Skeletal muscle tissue (tissue), 3 donors: ENCODE measurements at regions not wholly inside any gene's neighbourhood (a gene's known extent, or its start where the extent isn't known, plus 50 kb on each side); places are given as distances from the start of the nearest gene placed in this dataset.

Experiments used
- H3K27ac ChIP-seq: one replicate; pipeline ENCODE4 v1.7.0; 2013; ENCODE audit warnings: mild to moderate bottlenecking, low read depth, low read length, inconsistent platforms
- H3K27me3 ChIP-seq, 3 donors: one replicate each; pipeline ENCODE4 v1.7.0; 2013; ENCODE audit warnings: low read length in 3 of 3; ENCODE audit not compliant: control insufficient read depth in 3 of 3, insufficient read depth in 3 of 3
- H3K36me3 ChIP-seq, 3 donors: one replicate each; pipeline ENCODE4 v1.7.0; 2013; ENCODE audit warnings: low read length in 3 of 3; ENCODE audit not compliant: control insufficient read depth in 3 of 3, insufficient read depth in 3 of 3
- H3K4me1 ChIP-seq, 3 donors: one replicate each; pipeline ENCODE4 v1.7.0; 2013; ENCODE audit warnings: low read length in 3 of 3, mild to moderate bottlenecking in 3 of 3; ENCODE audit not compliant: control insufficient read depth in 3 of 3, insufficient read depth in 3 of 3
- H3K4me3 ChIP-seq, 3 donors: one replicate each; pipeline ENCODE4 v1.7.0; 2013; ENCODE audit warnings: low read length in 3 of 3
- H3K9ac ChIP-seq, 3 donors: one replicate each; pipeline ENCODE4 v1.7.0; 2013; ENCODE audit warnings: low read length in 3 of 3, mild to moderate bottlenecking in 3 of 3, moderate library complexity in 2 of 3, low read depth in 1 of 3
- H3K9me3 ChIP-seq, 3 donors: one replicate each; pipeline ENCODE4 v1.7.0; 2013; ENCODE audit warnings: low read length in 3 of 3; ENCODE audit not compliant: control insufficient read depth in 3 of 3
- donor health status: Osteomylitis.

- Histone ChIP-seq H3K4me1 (no peaks in the 10 kb centered on the region), H3K9me3 (no peaks in the 10 kb centered on the region), H3K9ac (no peak overlapping the region), H3K27me3 (no peaks in the 10 kb centered on the region), H3K4me3 (no peak overlapping the region), H3K27ac (no peak overlapping the region), H3K36me3 (no peaks in the 10 kb centered on the region)
Observed at GRCh38 chr5:120361941-120362340, 102.2 kb upstream of the PRR16 start.

- Histone ChIP-seq H3K4me3 (no peak overlapping the region), H3K9ac (no peak overlapping the region), H3K27ac (no peak overlapping the region), H3K9me3 (no peaks in the 10 kb centered on the region), H3K36me3 (no peaks in the 10 kb centered on the region), H3K27me3 (no peaks in the 10 kb centered on the region), H3K4me1 (no peaks in the 10 kb centered on the region)
Observed at GRCh38 chr5:120362426-120362825, 101.7 kb upstream of the PRR16 start.

GRCh38 chr5:120365656-120366446 is 98.2 kb upstream of the PRR16 start:
- Histone ChIP-seq H3K27ac (no peak overlapping the region), H3K9me3 (peaks cover 0 to 5% (median 3%) of the 10 kb centered on the region in 3 donors), H3K36me3 (no peaks in the 10 kb centered on the region), H3K4me3 (no peak overlapping the region), H3K9ac (no peak overlapping the region), H3K27me3 (no peaks in the 10 kb centered on the region), H3K4me1 (no peaks in the 10 kb centered on the region)

- Histone ChIP-seq H3K27me3 (no peaks in the 10 kb centered on the region), H3K9me3 (peaks cover 0 to 5% (median 3%) of the 10 kb centered on the region in 3 donors), H3K4me3 (no peak overlapping the region), H3K9ac (no peak overlapping the region), H3K4me1 (no peaks in the 10 kb centered on the region), H3K36me3 (no peaks in the 10 kb centered on the region), H3K27ac (no peak overlapping the region)
Observed at GRCh38 chr5:120367896-120368634, 96.0 kb upstream of the PRR16 start.

GRCh38 chr5:120368923-120369715 is 95.0 kb upstream of the PRR16 start:
- no peak overlapping the region for H3K9ac ChIP-seq
- H3K4me3 ChIP-seq = no peak overlapping the region
- H3K9me3 ChIP-seq = peaks cover 0 to 5% (median 3%) of the 10 kb centered on the region in 3 donors
- H3K36me3 ChIP-seq = no peaks in the 10 kb centered on the region
- no peaks in the 10 kb centered on the region for H3K27me3 ChIP-seq
- no peak overlapping the region for H3K27ac ChIP-seq
- H3K4me1 ChIP-seq = no peaks in the 10 kb centered on the region

GRCh38 chr5:120372899-120373298 is 91.2 kb upstream of the PRR16 start:
- no peaks in the 10 kb centered on the region for H3K36me3 ChIP-seq
- H3K9ac ChIP-seq = no peak overlapping the region
- H3K27me3 ChIP-seq = no peaks in the 10 kb centered on the region
- peaks cover 0 to 5% (median 3%) of the 10 kb centered on the region in 3 donors for H3K9me3 ChIP-seq
- no peak overlapping the region for H3K27ac ChIP-seq
- no peaks in the 10 kb centered on the region for H3K4me1 ChIP-seq
- H3K4me3 ChIP-seq = no peak overlapping the region

GRCh38 chr5:120375248-120375647 is 88.9 kb upstream of the PRR16 start:
- no peak overlapping the region for H3K27ac ChIP-seq
- H3K4me3 ChIP-seq = no peak overlapping the region
- no peaks in the 10 kb centered on the region for H3K36me3 ChIP-seq
- H3K27me3 ChIP-seq = no peaks in the 10 kb centered on the region
- no peaks in the 10 kb centered on the region for H3K4me1 ChIP-seq
- H3K9me3 ChIP-seq = no peaks in the 10 kb centered on the region
- H3K9ac ChIP-seq = no peak overlapping the region

GRCh38 chr5:120380644-120381043 is 83.5 kb upstream of the PRR16 start:
- Histone ChIP-seq H3K9me3 (no peaks in the 10 kb centered on the region), H3K27ac (no peak overlapping the region), H3K36me3 (no peaks in the 10 kb centered on the region), H3K27me3 (no peaks in the 10 kb centered on the region), H3K4me1 (no peaks in the 10 kb centered on the region), H3K4me3 (no peak overlapping the region), H3K9ac (no peak overlapping the region)

- Histone ChIP-seq H3K4me3 (no peak overlapping the region), H3K27me3 (no peaks in the 10 kb centered on the region), H3K9ac (no peak overlapping the region), H3K4me1 (no peaks in the 10 kb centered on the region), H3K36me3 (no peaks in the 10 kb centered on the region), H3K27ac (no peak overlapping the region), H3K9me3 (no peaks in the 10 kb centered on the region)
Observed at GRCh38 chr5:120382833-120383232, 81.3 kb upstream of the PRR16 start.

GRCh38 chr5:120386981-120387380 is 77.1 kb upstream of the PRR16 start:
- Histone ChIP-seq H3K27ac (no peak overlapping the region), H3K27me3 (no peaks in the 10 kb centered on the region), H3K36me3 (no peaks in the 10 kb centered on the region)

More at GRCh38 chr5:120386981-120387380, 77.1 kb upstream of the PRR16 start:
- no peaks in the 10 kb centered on the region for H3K4me1 ChIP-seq
- no peak overlapping the region for H3K9ac ChIP-seq
- no peaks in the 10 kb centered on the region for H3K9me3 ChIP-seq
- no peak overlapping the region for H3K4me3 ChIP-seq
